Kasumi-1 (cell line): ENCODE measurements at regions not wholly inside any gene's neighbourhood (a gene's known extent, or its start where the extent isn't known, plus 50 kb on each side); places are given as distances from the start of the nearest gene placed in this dataset.
A peak's percentile ranks its signal among the peaks of the same experiment; 100 is the strongest.

Source experiments
- DNase-seq, 2 experiments: peaks; one replicate each; lab custom pipeline; 2025; lab: John Stamatoyannopoulos, UW

- peak; percentile 79 to 82 for DNase-seq
Observed at GRCh38 chr7:17234398-17235031, 63.9 kb upstream of the AHR start.

GRCh38 chr7:17236171-17236570 is 62.3 kb upstream of the AHR start:
- no peak for DNase-seq

GRCh38 chr7:17236603-17237002 is 61.8 kb upstream of the AHR start:
- no peak for DNase-seq

GRCh38 chr7:17239046-17239445 is 59.4 kb upstream of the AHR start:
- DNase-seq = no peak

- DNase-seq = no peak
Observed at GRCh38 chr7:17239683-17240521, 58.5 kb upstream of the AHR start.

- no peak for DNase-seq
Observed at GRCh38 chr7:17242504-17242903, 55.9 kb upstream of the AHR start.

GRCh38 chr7:17244786-17245185 is 53.7 kb upstream of the AHR start:
- no peak for DNase-seq

GRCh38 chr7:17247357-17247756 is 51.1 kb upstream of the AHR start:
- DNase-seq = no peak

GRCh38 chr7:17248527-17248926 is 49.9 kb upstream of the AHR start:
- no peak for DNase-seq
